Esophagus muscularis mucosa (tissue), 3 donors: ENCODE measurements at regions not wholly inside any gene's neighbourhood (a gene's known extent, or its start where the extent isn't known, plus 50 kb on each side); places are given as distances from the start of the nearest gene placed in this dataset.

Experiments used
- CTCF ChIP-seq, 3 experiments: fragments of 200-600 bp in 2 of 3; fragments of 450-650 bp in 1 of 3; sonication (generic) in 2 of 3; IDR thresholded peaks; one replicate each; pipeline ENCODE4 v1.5.1; 2017 to 2019; ENCODE audit warnings: antibody characterized with exemption in 3 of 3, mild to moderate bottlenecking in 2 of 3, moderate library complexity in 1 of 3
- POLR2A ChIP-seq: fragments of 450-650 bp; IDR thresholded peaks from one replicate; pipeline ENCODE4 v1.6.1; 2017; ENCODE audit warnings: antibody characterized with exemption, moderate library complexity, mild to moderate bottlenecking, low read depth
- POLR2AphosphoS5 ChIP-seq, 2 donors: sonication (generic); formaldehyde crosslinking; IDR thresholded peaks; one replicate each; pipeline ENCODE4 v1.6.1; 2017; ENCODE audit warnings: antibody characterized with exemption in 2 of 2

DNA sequence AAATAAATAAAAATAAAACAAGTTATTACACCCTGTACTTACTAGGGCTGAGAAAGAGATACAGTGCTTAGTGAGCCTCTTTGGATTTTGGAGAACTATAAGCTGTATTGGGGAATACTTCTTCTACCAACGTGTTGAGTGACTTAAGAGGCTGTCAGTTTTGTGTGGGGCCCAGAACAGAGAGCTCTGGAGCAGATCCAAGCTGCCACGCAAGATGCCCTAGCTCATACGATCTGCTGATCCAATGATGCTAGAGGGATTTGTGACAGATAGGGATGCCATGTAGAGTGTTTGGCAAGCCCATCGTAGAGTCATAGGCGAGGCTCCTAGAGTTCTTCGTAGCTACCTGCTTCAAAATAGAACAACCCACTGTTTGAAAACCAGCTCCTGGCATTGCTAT, 60.3 kb upstream of the KLF3 start:
- no peak for TF ChIP-seq CTCF (IDR thresholded peaks at IDR 0.05)
- TF ChIP-seq POLR2A, result no peak
- no peak for TF ChIP-seq POLR2AphosphoS5 (IDR thresholded peaks at IDR 0.05)
